MM.1S (cell line): ENCODE measurements at regions not wholly inside any gene's neighbourhood (a gene's known extent, or its start where the extent isn't known, plus 50 kb on each side); places are given as distances from the start of the nearest gene placed in this dataset.
"Not testable (repeated sequence)": the region's sequence is repeated elsewhere in the genome, so short reads cannot be mapped to it uniquely, and the experiment has no call there.

Experiments
- DNase-seq: peaks from one replicate; pipeline ENCODE4 v3.0.0-alpha.2; 2015
- H2AFZ ChIP-seq: fragments of 300-600 bp; sonication (generic); 2 replicates; pipeline ENCODE4 v1.6.0; 2016; ENCODE audit warnings: antibody characterized with exemption, low read length
- H3F3A ChIP-seq: fragments of 300-600 bp; sonication (generic); 2 replicates; pipeline ENCODE4 v1.6.1; 2016; ENCODE audit warnings: mild to moderate bottlenecking, antibody characterized with exemption, low read length, moderate library complexity, mixed read lengths; ENCODE audit not compliant: insufficient read depth
- H3K27ac ChIP-seq: fragments of 300-600 bp; sonication (generic); 2 replicates; pipeline ENCODE4 v1.5.1; 2016; ENCODE audit warnings: mild to moderate bottlenecking, low read length
- H3K27me3 ChIP-seq: fragments of 300-600 bp; sonication (generic); replicated peaks from 2 replicates; pipeline ENCODE4 v1.6.0; 2016; ENCODE audit warnings: low read length; ENCODE audit not compliant: insufficient read depth
- H3K36me3 ChIP-seq: fragments of 300-600 bp; sonication (generic); replicated peaks from 2 replicates; pipeline ENCODE4 v1.6.1; 2016; ENCODE audit warnings: mild to moderate bottlenecking, low read length, mixed read lengths; ENCODE audit not compliant: insufficient read depth
- H3K4me1 ChIP-seq: fragments of 300-600 bp; sonication (generic); 2 replicates; pipeline ENCODE4 v1.6.1; 2016; ENCODE audit warnings: low read length, mixed read lengths
- H3K4me2 ChIP-seq: fragments of 300-600 bp; sonication (generic); 2 replicates; pipeline ENCODE4 v1.6.0; 2016; ENCODE audit warnings: low read depth, low read length
- H3K4me3 ChIP-seq: fragments of 300-600 bp; sonication (generic); 2 replicates; pipeline ENCODE4 v1.5.1; 2016; ENCODE audit warnings: low read length, mixed read lengths
- H3K79me2 ChIP-seq: fragments of 300-600 bp; sonication (generic); 2 replicates; pipeline ENCODE4 v1.6.1; 2016; ENCODE audit warnings: mixed run types, low read length, mixed read lengths
- H3K9ac ChIP-seq: fragments of 300-600 bp; sonication (generic); 2 replicates; pipeline ENCODE4 v1.6.1; 2016; ENCODE audit warnings: low read length, mixed read lengths
- H3K9me2 ChIP-seq: fragments of 300-600 bp; sonication (generic); replicated peaks from 2 replicates; pipeline ENCODE4 v1.6.1; 2016; ENCODE audit warnings: mild to moderate bottlenecking, low read length, mixed read lengths; ENCODE audit not compliant: insufficient read depth
- H3K9me3 ChIP-seq: fragments of 300-600 bp; sonication (generic); replicated peaks from 2 replicates; pipeline ENCODE4 v1.6.1; 2016; ENCODE audit warnings: mild to moderate bottlenecking, low read length, mixed read lengths; ENCODE audit not compliant: insufficient read depth
- H4K20me1 ChIP-seq: fragments of 300-600 bp; sonication (generic); 2 replicates; pipeline ENCODE4 v1.6.1; 2016; ENCODE audit warnings: mild to moderate bottlenecking, low read length, moderate library complexity, mixed read lengths; ENCODE audit not compliant: insufficient read depth
- CTCF ChIP-seq: fragments of 300-600 bp; sonication (generic); IDR thresholded peaks from 2 replicates; pipeline ENCODE4 v1.5.1; 2016; ENCODE audit warnings: antibody characterized with exemption, low read length, mixed read lengths
- EZH2 ChIP-seq: fragments of 300-600 bp; sonication (generic); optimal IDR thresholded peaks from 2 replicates; pipeline ENCODE3; 2017; ENCODE audit warnings: low read depth, mild to moderate bottlenecking, antibody characterized with exemption, low read length, mixed read lengths
- EZH2phosphoT487 ChIP-seq: fragments of 300-600 bp; sonication (generic); IDR thresholded peaks from 2 replicates; pipeline ENCODE4 v1.6.1; 2018; ENCODE audit warnings: antibody characterized with exemption, low read length

- TF ChIP-seq EZH2phosphoT487, result no peak
- no peak for TF ChIP-seq CTCF
- no peak for TF ChIP-seq EZH2
- Histone ChIP-seq H3K4me2 (no peak overlapping the region), H3K27ac (no peak overlapping the region), H3K27me3 (no peaks in the 10 kb centered on the region), H3K9me2 (no peaks in the 10 kb centered on the region), H3K4me1 (no peaks in the 10 kb centered on the region), H3F3A (no peaks in the 10 kb centered on the region), H3K9me3 (no peaks in the 10 kb centered on the region), H4K20me1 (no peaks in the 10 kb centered on the region), H3K9ac (no peak overlapping the region), H2AFZ (no peak overlapping the region), H3K36me3 (no peaks in the 10 kb centered on the region), H3K79me2 (no peaks in the 10 kb centered on the region), H3K4me3 (no peak overlapping the region)
- DNase-seq, result no peak
Observed at GRCh38 chr3:153275514-153275913, 113.5 kb downstream of the RAP2B start.

GRCh38 chr3:153277029-153277428 lies 115.0 kb downstream of the RAP2B start:
- Histone ChIP-seq H2AFZ (no peak overlapping the region), H3K27ac (no peak overlapping the region), H3K27me3 (no peaks in the 10 kb centered on the region), H3K9me2 (no peaks in the 10 kb centered on the region), H3K4me1 (no peaks in the 10 kb centered on the region), H3F3A (no peaks in the 10 kb centered on the region), H4K20me1 (no peaks in the 10 kb centered on the region), H3K9ac (no peak overlapping the region), H3K79me2 (no peaks in the 10 kb centered on the region), H3K4me2 (no peak overlapping the region), H3K9me3 (no peaks in the 10 kb centered on the region), H3K4me3 (no peak overlapping the region), H3K36me3 (no peaks in the 10 kb centered on the region)
- no peak for DNase-seq
- no peak for TF ChIP-seq CTCF
- TF ChIP-seq EZH2, result no peak
- no peak for TF ChIP-seq EZH2phosphoT487

GRCh38 chr3:153281236-153281997 lies 119.4 kb downstream of the RAP2B start:
- H3K9ac ChIP-seq, H3K4me2 ChIP-seq, H3K36me3 ChIP-seq, H3K27me3 ChIP-seq, H3K79me2 ChIP-seq, H2AFZ ChIP-seq, DNase-seq, H3K4me1 ChIP-seq, H3K9me3 ChIP-seq, H3K9me2 ChIP-seq, H3K27ac ChIP-seq, H3F3A ChIP-seq, H3K4me3 ChIP-seq, H4K20me1 ChIP-seq: not testable (repeated sequence)

- no peak for DNase-seq
- no peaks in the 10 kb centered on the region for H3K27me3 ChIP-seq
- no peaks in the 10 kb centered on the region for H3K9me2 ChIP-seq
- H4K20me1 ChIP-seq, result no peaks in the 10 kb centered on the region
- no peak overlapping the region for H3K4me3 ChIP-seq
- H3K4me1 ChIP-seq, result peaks cover 3% of the 10 kb centered on the region; the same call in 1 of the 2 replicates
- TF ChIP-seq CTCF (no peak), EZH2 (no peak), EZH2phosphoT487 (no peak)
- no peaks in the 10 kb centered on the region for H3K9me3 ChIP-seq
- H3K79me2 ChIP-seq, result no peaks in the 10 kb centered on the region
- no peaks in the 10 kb centered on the region for H3K36me3 ChIP-seq
- H3F3A ChIP-seq, result no peaks in the 10 kb centered on the region
- H3K27ac ChIP-seq, result no peak overlapping the region
- no peak overlapping the region for H3K4me2 ChIP-seq
- no peak overlapping the region for H3K9ac ChIP-seq
- no peak overlapping the region for H2AFZ ChIP-seq
Observed at GRCh38 chr3:153282355-153282754, 120.3 kb downstream of the RAP2B start.
